ENCODE measurements at regions not wholly inside any gene's neighbourhood (a gene's known extent, or its start where the extent isn't known, plus 50 kb on each side); places are given as distances from the start of the nearest gene placed in this dataset.
A peak's percentile ranks its signal among the peaks of the same experiment; 100 is the strongest.

DNA sequence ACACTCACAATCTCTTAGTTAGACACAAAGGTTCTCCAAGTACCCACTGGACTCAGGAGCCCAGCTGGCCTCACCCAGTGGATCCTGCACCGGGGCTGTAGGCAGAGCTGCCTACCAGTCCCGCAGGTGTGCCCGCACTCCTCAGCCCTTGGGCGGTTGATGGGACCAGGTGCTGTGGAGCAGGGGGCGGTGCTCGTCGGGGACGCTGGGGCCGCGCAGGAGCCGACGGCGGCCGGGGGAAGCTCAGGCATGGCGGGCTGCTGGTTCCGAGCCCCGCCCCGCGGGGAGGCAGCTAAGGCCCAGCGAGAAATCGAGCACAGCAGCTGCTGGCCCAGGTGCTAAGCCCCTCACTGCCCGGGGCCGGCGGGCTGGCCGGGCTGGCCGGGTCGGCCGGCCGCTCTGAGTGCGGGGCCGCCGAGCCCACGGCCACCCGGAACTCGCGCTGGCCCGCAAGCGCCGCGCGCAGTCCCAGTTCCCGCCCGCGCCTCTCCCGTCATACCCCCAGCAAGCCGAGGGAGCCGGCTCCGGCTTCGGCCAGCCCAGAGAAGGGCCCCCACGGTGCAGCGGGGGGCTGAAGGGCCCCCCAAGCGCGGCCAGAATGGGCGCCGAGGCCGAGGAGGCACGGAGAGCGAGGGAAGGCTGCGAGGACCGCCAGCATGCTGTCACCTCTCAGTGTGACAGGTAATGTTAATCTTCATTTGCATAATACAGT lies 506.8 kb downstream of the LRFN5 start:
- no peak overlapping the region for H3K4me3 ChIP-seq (ENCODE audit: low read depth, low read length)
- H3K4me3 Mint-ChIP-seq (ENCODE audit: unreplicated experiment): no peak overlapping the region
- no peaks in the 10 kb centered on the region; the same call in 1 of the 2 replicates for H3K9me3 ChIP-seq
- no peak overlapping the region for H3K27ac Mint-ChIP-seq (ENCODE audit: unreplicated experiment)
- BruUV-seq (replicated peaks): no TSS peak
- peaks cover 14% of the 10 kb centered on the region for H3K9me3 Mint-ChIP-seq (ENCODE audit: unreplicated experiment)
- TF ChIP-seq, protein P1, sequence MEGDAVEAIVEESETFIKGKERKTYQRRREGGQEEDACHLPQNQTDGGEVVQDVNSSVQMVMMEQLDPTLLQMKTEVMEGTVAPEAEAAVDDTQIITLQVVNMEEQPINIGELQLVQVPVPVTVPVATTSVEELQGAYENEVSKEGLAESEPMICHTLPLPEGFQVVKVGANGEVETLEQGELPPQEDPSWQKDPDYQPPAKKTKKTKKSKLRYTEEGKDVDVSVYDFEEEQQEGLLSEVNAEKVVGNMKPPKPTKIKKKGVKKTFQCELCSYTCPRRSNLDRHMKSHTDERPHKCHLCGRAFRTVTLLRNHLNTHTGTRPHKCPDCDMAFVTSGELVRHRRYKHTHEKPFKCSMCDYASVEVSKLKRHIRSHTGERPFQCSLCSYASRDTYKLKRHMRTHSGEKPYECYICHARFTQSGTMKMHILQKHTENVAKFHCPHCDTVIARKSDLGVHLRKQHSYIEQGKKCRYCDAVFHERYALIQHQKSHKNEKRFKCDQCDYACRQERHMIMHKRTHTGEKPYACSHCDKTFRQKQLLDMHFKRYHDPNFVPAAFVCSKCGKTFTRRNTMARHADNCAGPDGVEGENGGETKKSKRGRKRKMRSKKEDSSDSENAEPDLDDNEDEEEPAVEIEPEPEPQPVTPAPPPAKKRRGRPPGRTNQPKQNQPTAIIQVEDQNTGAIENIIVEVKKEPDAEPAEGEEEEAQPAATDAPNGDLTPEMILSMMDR (IDR thresholded peaks at IDR 0.05; ENCODE audit: insufficient read depth in 1 of 2, low read depth in 1 of 2, low read length in 1 of 2, severe bottlenecking in 1 of 2, unreplicated experiment in 1 of 2): no peak
- no peaks in the 10 kb centered on the region for H3K36me3 Mint-ChIP-seq (ENCODE audit: insufficient read depth, unreplicated experiment)
- ChIA-PET CTCF (no interaction called here), POLR2A (no interaction called here)
- H3K36me3 ChIP-seq (ENCODE audit: control insufficient read depth, insufficient read depth, low read length): no peaks in the 10 kb centered on the region
- H3K27me3 Mint-ChIP-seq (ENCODE audit: insufficient read depth, unreplicated experiment): no peaks in the 10 kb centered on the region
- H3K4me1 Mint-ChIP-seq (ENCODE audit: low read depth, unreplicated experiment): no peaks in the 10 kb centered on the region
- H3K27me3 ChIP-seq (replicated peaks; ENCODE audit: control insufficient read depth, insufficient read depth, low read length): no peaks in the 10 kb centered on the region
- H3K4me1 ChIP-seq: no peaks in the 10 kb centered on the region
- intact Hi-C loops (cut with micrococcal nuclease; ENCODE audit: unreplicated experiment): no loop called here
- peak in 1 of 2 experiments; percentile 13 for DNase-seq

DNA sequence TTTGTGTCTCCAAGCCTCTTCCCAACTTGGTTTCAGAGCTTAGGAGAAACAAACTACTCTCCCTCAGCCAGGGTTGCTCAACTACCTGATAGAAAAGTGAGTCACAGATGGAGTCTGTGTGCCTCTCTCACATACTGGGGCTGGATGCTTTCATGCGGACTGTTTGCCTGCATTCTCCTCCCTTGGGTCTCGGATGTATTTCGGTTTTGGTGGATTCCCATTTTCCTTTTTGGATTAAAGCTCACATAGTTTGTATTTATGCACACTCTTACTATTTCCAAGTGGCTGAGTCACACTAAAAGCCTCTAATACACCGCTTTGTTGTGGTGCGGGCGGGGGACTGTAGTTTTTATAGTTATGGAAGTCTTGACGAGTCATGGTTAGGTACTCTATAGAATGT lies 505.4 kb downstream of the LRFN5 start:
- CTCF ChIA-PET: no interaction called here
- no peaks in the 10 kb centered on the region for H3K36me3 Mint-ChIP-seq (ENCODE audit: insufficient read depth, unreplicated experiment)
- H3K4me1 Mint-ChIP-seq (ENCODE audit: low read depth, unreplicated experiment): no peaks in the 10 kb centered on the region

DNA sequence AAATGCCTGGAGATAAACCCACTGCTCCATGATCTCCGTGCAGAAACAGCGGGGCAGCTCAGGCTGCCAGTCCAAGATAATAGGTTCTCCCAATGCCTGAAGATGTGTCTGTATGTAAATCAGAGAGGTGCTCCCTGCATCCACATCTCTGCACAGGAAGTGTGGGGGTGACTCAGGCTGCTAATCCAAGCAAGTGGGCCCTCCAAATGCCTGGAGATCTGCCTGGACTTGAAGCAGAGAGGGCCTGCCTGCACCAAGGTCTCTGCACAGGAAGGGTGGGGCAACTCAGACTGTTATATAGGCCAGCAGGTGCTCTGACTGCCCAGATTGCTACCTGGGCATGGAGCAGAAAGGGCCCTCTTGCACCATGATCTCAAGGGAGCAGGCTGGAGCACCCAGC lies 504.7 kb downstream of the LRFN5 start:
- Mint-ChIP-seq H3K9me3 (ENCODE audit: unreplicated experiment) (peaks cover 14% of the 10 kb centered on the region), H3K4me3 (ENCODE audit: unreplicated experiment) (no peak overlapping the region), H3K27ac (ENCODE audit: unreplicated experiment) (no peak overlapping the region), H3K4me1 (ENCODE audit: low read depth, unreplicated experiment) (no peaks in the 10 kb centered on the region), H3K27me3 (ENCODE audit: insufficient read depth, unreplicated experiment) (no peaks in the 10 kb centered on the region), H3K36me3 (ENCODE audit: insufficient read depth, unreplicated experiment) (no peaks in the 10 kb centered on the region)
- intact Hi-C loops (cut with micrococcal nuclease; ENCODE audit: unreplicated experiment): no loop called here
- BruUV-seq (replicated peaks): no TSS peak
- Histone ChIP-seq H3K4me3 (ENCODE audit: low read depth, low read length) (no peak overlapping the region), H3K27me3 (replicated peaks; ENCODE audit: control insufficient read depth, insufficient read depth, low read length) (no peaks in the 10 kb centered on the region), H3K36me3 (ENCODE audit: control insufficient read depth, insufficient read depth, low read length) (no peaks in the 10 kb centered on the region), H3K4me1 (no peaks in the 10 kb centered on the region), H3K9me3 (no peaks in the 10 kb centered on the region; the same call in 1 of the 2 replicates)
- TF ChIP-seq, protein P1 (IDR thresholded peaks at IDR 0.05; ENCODE audit: insufficient read depth in 1 of 2, low read depth in 1 of 2, low read length in 1 of 2, severe bottlenecking in 1 of 2, unreplicated experiment in 1 of 2): no peak
- DNase-seq: no peak
- CTCF ChIA-PET: no interaction called here
- POLR2A ChIA-PET: no interaction called here

More for the DNA sequence above, 505.4 kb downstream of the LRFN5 start:
- DNase-seq: no peak
- intact Hi-C loops (cut with micrococcal nuclease; ENCODE audit: unreplicated experiment): no loop called here
- POLR2A ChIA-PET: no interaction called here
- H3K4me3 Mint-ChIP-seq (ENCODE audit: unreplicated experiment): no peak overlapping the region
- H3K36me3 ChIP-seq (ENCODE audit: control insufficient read depth, insufficient read depth, low read length): no peaks in the 10 kb centered on the region
- no peaks in the 10 kb centered on the region for H3K4me1 ChIP-seq
- H3K9me3 Mint-ChIP-seq (ENCODE audit: unreplicated experiment): peaks cover 14% of the 10 kb centered on the region
- H3K27me3 ChIP-seq (replicated peaks; ENCODE audit: control insufficient read depth, insufficient read depth, low read length): no peaks in the 10 kb centered on the region
- no peak overlapping the region for H3K4me3 ChIP-seq (ENCODE audit: low read depth, low read length)
- H3K27ac Mint-ChIP-seq (ENCODE audit: unreplicated experiment): no peak overlapping the region
- TF ChIP-seq, protein P1 (IDR thresholded peaks at IDR 0.05; ENCODE audit: insufficient read depth in 1 of 2, low read depth in 1 of 2, low read length in 1 of 2, severe bottlenecking in 1 of 2, unreplicated experiment in 1 of 2): no peak
- no peaks in the 10 kb centered on the region; the same call in 1 of the 2 replicates for H3K9me3 ChIP-seq
- no TSS peak for BruUV-seq (replicated peaks)
- H3K27me3 Mint-ChIP-seq (ENCODE audit: insufficient read depth, unreplicated experiment): no peaks in the 10 kb centered on the region

Data from Caco-2 (cell line).